ENCODE measurements at regions not wholly inside any gene's neighbourhood (a gene's known extent, or its start where the extent isn't known, plus 50 kb on each side); places are given as distances from the start of the nearest gene placed in this dataset.

GRCh38 chr7:81331061-81332018, 412.5 kb upstream of the SEMA3C start:
- TF ChIP-seq SIN3A (IDR thresholded peaks at IDR 0.05; ENCODE audit: borderline replicate concordance, insufficient read depth, low read length), result no peak
- no peak for TF ChIP-seq TAF1 (IDR thresholded peaks at IDR 0.05; ENCODE audit: borderline replicate concordance, insufficient read depth, low read length)
- TF ChIP-seq POLR2AphosphoS5 (IDR thresholded peaks at IDR 0.05; ENCODE audit: low read depth, low read length), result no peak
- no peak for TF ChIP-seq REST (IDR thresholded peaks at IDR 0.05; ENCODE audit: insufficient read depth in 1 of 2, low read depth in 2 of 2, low read length in 2 of 2)
- no peak for TF ChIP-seq FOXP2 (optimal IDR thresholded peaks at IDR 0.05; ENCODE audit: borderline replicate concordance, extremely low read depth, extremely low read length, insufficient read depth)

GRCh38 chr7:81330108-81330507, 411.3 kb upstream of the SEMA3C start:
- TF ChIP-seq SIN3A (IDR thresholded peaks at IDR 0.05; ENCODE audit: borderline replicate concordance, insufficient read depth, low read length) (no peak), FOXP2 (optimal IDR thresholded peaks at IDR 0.05; ENCODE audit: borderline replicate concordance, extremely low read depth, extremely low read length, insufficient read depth) (no peak), POLR2AphosphoS5 (IDR thresholded peaks at IDR 0.05; ENCODE audit: low read depth, low read length) (no peak), TAF1 (IDR thresholded peaks at IDR 0.05; ENCODE audit: borderline replicate concordance, insufficient read depth, low read length) (no peak), REST (IDR thresholded peaks at IDR 0.05; ENCODE audit: insufficient read depth in 1 of 2, low read depth in 2 of 2, low read length in 2 of 2) (no peak)

GRCh38 chr7:81327468-81328266, 408.8 kb upstream of the SEMA3C start:
- TF ChIP-seq FOXP2 (optimal IDR thresholded peaks at IDR 0.05; ENCODE audit: borderline replicate concordance, extremely low read depth, extremely low read length, insufficient read depth) (no peak), SIN3A (IDR thresholded peaks at IDR 0.05; ENCODE audit: borderline replicate concordance, insufficient read depth, low read length) (no peak), REST (IDR thresholded peaks at IDR 0.05; ENCODE audit: insufficient read depth in 1 of 2, low read depth in 2 of 2, low read length in 2 of 2) (no peak), POLR2AphosphoS5 (IDR thresholded peaks at IDR 0.05; ENCODE audit: low read depth, low read length) (no peak), TAF1 (IDR thresholded peaks at IDR 0.05; ENCODE audit: borderline replicate concordance, insufficient read depth, low read length) (no peak)

GRCh38 chr7:81321949-81322348, 403.1 kb upstream of the SEMA3C start:
- no peak for TF ChIP-seq POLR2AphosphoS5 (IDR thresholded peaks at IDR 0.05; ENCODE audit: low read depth, low read length)
- TF ChIP-seq FOXP2 (optimal IDR thresholded peaks at IDR 0.05; ENCODE audit: borderline replicate concordance, extremely low read depth, extremely low read length, insufficient read depth), result no peak
- TF ChIP-seq REST (IDR thresholded peaks at IDR 0.05; ENCODE audit: insufficient read depth in 1 of 2, low read depth in 2 of 2, low read length in 2 of 2), result no peak
- TF ChIP-seq TAF1 (IDR thresholded peaks at IDR 0.05; ENCODE audit: borderline replicate concordance, insufficient read depth, low read length), result no peak
- TF ChIP-seq SIN3A (IDR thresholded peaks at IDR 0.05; ENCODE audit: borderline replicate concordance, insufficient read depth, low read length), result no peak

All from PFSK-1 (cell line).